Prostate gland (tissue), 2 donors: ENCODE measurements at regions not wholly inside any gene's neighbourhood (a gene's known extent, or its start where the extent isn't known, plus 50 kb on each side); places are given as distances from the start of the nearest gene placed in this dataset.

Experiments used
- DNase-seq: peaks from one replicate; pipeline ENCODE4 v3.0.0-alpha.2; 2019; ENCODE audit warnings: low spot score
- H3K27ac ChIP-seq, 2 donors: fragments of 200-600 bp; sonication (generic); 2 replicates each; pipeline ENCODE4 v1.5.1; 2017 to 2019
- H3K27me3 ChIP-seq: fragments of 200-600 bp; sonication (generic); replicated peaks from 2 replicates; pipeline ENCODE4 v1.5.1; 2019; ENCODE audit not compliant: insufficient read depth
- H3K36me3 ChIP-seq, 2 donors: fragments of 200-600 bp; sonication (generic); 1 replicate in 1 of 2; 2 replicates in 1 of 2; pipeline versions ENCODE4 v1.5.1 to v1.8.1; 2017 to 2019
- H3K4me1 ChIP-seq: fragments of 200-600 bp; sonication (generic); replicated peaks from 2 replicates; pipeline ENCODE4 v1.5.1; 2019
- H3K4me3 ChIP-seq, 2 donors: fragments of 200-600 bp; sonication (generic); 2 replicates each; pipeline ENCODE4 v1.5.1; 2017 to 2019
- H3K9me3 ChIP-seq: fragments of 200-600 bp; sonication (generic); 2 replicates; pipeline ENCODE4 v1.5.1; 2017
- POLR2A ChIP-seq: fragments of 450-650 bp; IDR thresholded peaks from one replicate; pipeline ENCODE4 v1.6.1; 2016; ENCODE audit warnings: antibody characterized with exemption, mild to moderate bottlenecking
- POLR2AphosphoS5 ChIP-seq: sonication (generic); formaldehyde crosslinking; IDR thresholded peaks from one replicate; pipeline ENCODE4 v1.6.1; 2017; ENCODE audit warnings: antibody characterized with exemption
- WGBS: methylation state at CpG from one replicate; pipeline ENCODE4 v1.1.5; 2018; 5-methylcytosine and 5-hydroxymethylcytosine counted together
- intact Hi-C: fragments of 100-400 bp; cut with DNase I; formaldehyde crosslinking; loops from one replicate; pipeline ENCODE4 v1.14.2; 2022
- TF ChIP-seq, protein P1 (sequence below), 4 experiments: fragments of 200-600 bp in 2 of 4; fragments of 450-650 bp in 2 of 4; sonication (generic) in 2 of 4; IDR thresholded peaks; 1 replicate in 3 of 4; 2 replicates in 1 of 4; pipeline ENCODE4 v1.5.1; 2016 to 2019; ENCODE audit warnings: antibody characterized with exemption in 4 of 4, mild to moderate bottlenecking in 2 of 4, moderate library complexity in 2 of 4

GRCh38 chrX:103158317-103158621, 56.6 kb upstream of the BEX4 start:
- 30% methylated on average over 4 of the region's 4 CpGs for WGBS
- H3K4me1 ChIP-seq = no peaks in the 10 kb centered on the region
- no peaks in the 10 kb centered on the region for H3K9me3 ChIP-seq
- no peaks in the 10 kb centered on the region for H3K27me3 ChIP-seq
- DNase-seq = no peak
- intact Hi-C loops = loop anchor here (5.0 kb wide), 1 partner anchor 206 kb away; no protein-coding TSS in a partner anchor
- TF ChIP-seq POLR2AphosphoS5 (no peak), POLR2A (no peak)
- TF ChIP-seq, protein P1, sequence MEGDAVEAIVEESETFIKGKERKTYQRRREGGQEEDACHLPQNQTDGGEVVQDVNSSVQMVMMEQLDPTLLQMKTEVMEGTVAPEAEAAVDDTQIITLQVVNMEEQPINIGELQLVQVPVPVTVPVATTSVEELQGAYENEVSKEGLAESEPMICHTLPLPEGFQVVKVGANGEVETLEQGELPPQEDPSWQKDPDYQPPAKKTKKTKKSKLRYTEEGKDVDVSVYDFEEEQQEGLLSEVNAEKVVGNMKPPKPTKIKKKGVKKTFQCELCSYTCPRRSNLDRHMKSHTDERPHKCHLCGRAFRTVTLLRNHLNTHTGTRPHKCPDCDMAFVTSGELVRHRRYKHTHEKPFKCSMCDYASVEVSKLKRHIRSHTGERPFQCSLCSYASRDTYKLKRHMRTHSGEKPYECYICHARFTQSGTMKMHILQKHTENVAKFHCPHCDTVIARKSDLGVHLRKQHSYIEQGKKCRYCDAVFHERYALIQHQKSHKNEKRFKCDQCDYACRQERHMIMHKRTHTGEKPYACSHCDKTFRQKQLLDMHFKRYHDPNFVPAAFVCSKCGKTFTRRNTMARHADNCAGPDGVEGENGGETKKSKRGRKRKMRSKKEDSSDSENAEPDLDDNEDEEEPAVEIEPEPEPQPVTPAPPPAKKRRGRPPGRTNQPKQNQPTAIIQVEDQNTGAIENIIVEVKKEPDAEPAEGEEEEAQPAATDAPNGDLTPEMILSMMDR (IDR thresholded peaks at IDR 0.05) = no peak
- H3K4me3 ChIP-seq = no peak overlapping the region
- no peaks in the 10 kb centered on the region for H3K36me3 ChIP-seq
- H3K27ac ChIP-seq = no peak overlapping the region

GRCh38 chrX:103157496-103158316, 57.2 kb upstream of the BEX4 start:
- 24% methylated on average over 2 of the region's 2 CpGs for WGBS
- intact Hi-C loops = loop anchor here (5.0 kb wide), 1 partner anchor 205 kb away; no protein-coding TSS in a partner anchor
- H3K9me3 ChIP-seq = no peaks in the 10 kb centered on the region
- H3K27me3 ChIP-seq = no peaks in the 10 kb centered on the region
- TF ChIP-seq, protein P1 (IDR thresholded peaks at IDR 0.05) = peak in 3 of 4 experiments; percentile 14 to 38 (median 17)
- TF ChIP-seq POLR2A = no peak
- H3K27ac ChIP-seq = no peak overlapping the region
- no peaks in the 10 kb centered on the region for H3K36me3 ChIP-seq
- no peaks in the 10 kb centered on the region for H3K4me1 ChIP-seq
- H3K4me3 ChIP-seq = no peak overlapping the region
- no peak for DNase-seq

DNA sequence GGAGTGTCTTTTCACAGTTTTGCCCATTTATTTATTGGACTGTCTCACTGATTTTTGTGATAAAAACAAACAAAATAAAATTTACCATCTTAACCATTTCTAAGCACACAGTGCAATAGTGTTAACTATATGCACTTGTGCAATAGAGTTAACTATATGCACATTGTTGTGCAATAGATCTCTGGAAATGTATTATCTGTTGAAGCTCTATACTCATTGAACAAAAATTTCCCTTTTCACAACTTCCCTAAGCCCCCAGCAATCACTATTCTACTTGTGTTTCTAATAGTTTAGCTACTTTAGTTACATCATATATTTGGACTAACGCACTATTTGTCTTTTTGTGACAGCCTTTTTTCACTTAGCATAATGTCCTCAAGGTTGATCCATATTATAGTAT, 59.7 kb upstream of the BEX4 start:
- intact Hi-C loops = loop anchor here (5.0 kb wide), 1 partner anchor 203 kb away; no protein-coding TSS in a partner anchor
- no peaks in the 10 kb centered on the region for H3K36me3 ChIP-seq
- H3K9me3 ChIP-seq = no peaks in the 10 kb centered on the region
- TF ChIP-seq, protein P1 (IDR thresholded peaks at IDR 0.05) = no peak
- TF ChIP-seq POLR2A (no peak), POLR2AphosphoS5 (no peak)
- WGBS = 89% methylated on average over 1 of the region's 1 CpG
- no peaks in the 10 kb centered on the region for H3K27me3 ChIP-seq
- H3K27ac ChIP-seq = no peak overlapping the region
- no peak overlapping the region for H3K4me3 ChIP-seq
- H3K4me1 ChIP-seq = no peaks in the 10 kb centered on the region
- no peak for DNase-seq

DNA sequence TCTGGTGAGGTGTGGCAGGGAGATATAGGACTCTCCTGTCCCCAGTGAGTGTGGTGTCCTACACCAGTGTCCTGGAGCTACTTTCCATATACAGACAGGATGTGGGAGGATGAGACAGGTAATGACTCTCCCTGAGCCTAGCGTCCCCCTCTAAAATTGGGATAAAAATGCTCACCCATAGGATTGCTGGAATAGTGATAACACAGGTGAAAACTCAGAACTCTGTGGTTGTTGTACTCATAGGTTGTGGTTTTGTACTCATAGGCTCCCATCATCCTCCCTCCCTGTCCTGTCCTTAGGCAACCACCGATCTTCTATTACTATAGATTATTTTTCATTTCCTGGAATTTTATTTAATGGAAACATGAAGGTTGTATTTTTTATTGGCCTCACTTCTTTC, 60.7 kb upstream of the NXF3 start:
- Histone ChIP-seq H3K27ac (no peak overlapping the region), H3K9me3 (no peaks in the 10 kb centered on the region), H3K4me1 (no peaks in the 10 kb centered on the region), H3K36me3 (no peaks in the 10 kb centered on the region), H3K4me3 (no peak overlapping the region), H3K27me3 (no peaks in the 10 kb centered on the region)
- intact Hi-C loops = no loop called here
- no peak for TF ChIP-seq POLR2A
- TF ChIP-seq, protein P1 (IDR thresholded peaks at IDR 0.05) = no peak
- no peak for TF ChIP-seq POLR2AphosphoS5
- no peak for DNase-seq
- WGBS = 93% methylated on average over 2 of the region's 2 CpGs

DNA sequence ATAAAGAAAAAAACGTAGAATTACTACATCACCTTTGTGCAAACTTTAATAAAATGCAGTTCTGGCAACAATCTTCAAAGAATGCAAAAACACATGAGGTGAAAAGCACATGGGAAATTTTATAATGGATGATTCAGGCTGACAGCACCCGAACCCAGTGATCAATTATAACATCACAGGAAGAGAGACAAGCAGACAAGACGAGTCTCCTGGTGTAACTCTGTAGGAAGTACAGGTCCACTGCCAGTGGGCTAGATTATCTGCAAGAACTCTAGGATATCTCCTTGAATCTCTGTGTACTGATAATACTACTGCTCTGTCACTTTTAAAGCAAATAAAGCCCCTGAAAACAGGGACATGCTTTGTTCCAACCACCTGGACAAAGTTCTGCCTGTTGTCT, 58.9 kb upstream of the NXF3 start:
- intact Hi-C loops = no loop called here
- no peaks in the 10 kb centered on the region for H3K9me3 ChIP-seq
- 38% methylated on average over 3 of the region's 3 CpGs for WGBS
- H3K36me3 ChIP-seq = no peaks in the 10 kb centered on the region
- no peak overlapping the region for H3K4me3 ChIP-seq
- H3K27ac ChIP-seq = no peak overlapping the region
- TF ChIP-seq POLR2AphosphoS5 (no peak), POLR2A (no peak)
- TF ChIP-seq, protein P1 (IDR thresholded peaks at IDR 0.05) = no peak
- DNase-seq = no peak
- H3K27me3 ChIP-seq = no peaks in the 10 kb centered on the region
- no peaks in the 10 kb centered on the region for H3K4me1 ChIP-seq
